ENCODE measurements at regions not wholly inside any gene's neighbourhood (a gene's known extent, or its start where the extent isn't known, plus 50 kb on each side); places are given as distances from the start of the nearest gene placed in this dataset.

GRCh38 chr4:3851881-3852280 lies 85.7 kb downstream of the ADRA2C start:
- Mint-ChIP-seq H3K27ac (no peak overlapping the region), H3K36me3 (ENCODE audit: low read depth) (no peaks in the 10 kb centered on the region), H3K27me3 (ENCODE audit: low read depth) (no peaks in the 10 kb centered on the region), H3K4me3 (ENCODE audit: low read depth) (no peak overlapping the region), H3K4me1 (ENCODE audit: low read depth) (no peaks in the 10 kb centered on the region), H3K9me3 (peaks cover 11% of the 10 kb centered on the region)
- no peak for DNase-seq (ENCODE audit: low spot score)
- intact Hi-C loops (cut with micrococcal nuclease), result no loop called here

GRCh38 chr4:3852309-3852708 lies 86.1 kb downstream of the ADRA2C start:
- peaks cover 11% of the 10 kb centered on the region for H3K9me3 Mint-ChIP-seq
- DNase-seq (ENCODE audit: low spot score), result no peak
- H3K36me3 Mint-ChIP-seq (ENCODE audit: low read depth), result no peaks in the 10 kb centered on the region
- intact Hi-C loops (cut with micrococcal nuclease), result no loop called here
- no peaks in the 10 kb centered on the region for H3K27me3 Mint-ChIP-seq (ENCODE audit: low read depth)
- no peak overlapping the region for H3K27ac Mint-ChIP-seq
- no peak overlapping the region for H3K4me3 Mint-ChIP-seq (ENCODE audit: low read depth)
- no peaks in the 10 kb centered on the region for H3K4me1 Mint-ChIP-seq (ENCODE audit: low read depth)

GRCh38 chr4:3852711-3853110 lies 86.5 kb downstream of the ADRA2C start:
- no peaks in the 10 kb centered on the region for H3K27me3 Mint-ChIP-seq (ENCODE audit: low read depth)
- no peaks in the 10 kb centered on the region for H3K36me3 Mint-ChIP-seq (ENCODE audit: low read depth)
- H3K27ac Mint-ChIP-seq, result no peak overlapping the region
- H3K4me3 Mint-ChIP-seq (ENCODE audit: low read depth), result no peak overlapping the region
- H3K9me3 Mint-ChIP-seq, result peaks cover 11% of the 10 kb centered on the region
- no peak for DNase-seq (ENCODE audit: low spot score)
- no peaks in the 10 kb centered on the region for H3K4me1 Mint-ChIP-seq (ENCODE audit: low read depth)
- intact Hi-C loops (cut with micrococcal nuclease), result no loop called here

- DNase-seq (ENCODE audit: low spot score), result no peak
- no peaks in the 10 kb centered on the region for H3K4me1 Mint-ChIP-seq (ENCODE audit: low read depth)
- H3K27ac Mint-ChIP-seq, result no peak overlapping the region
Measured at GRCh38 chr4:3853388-3854035, 87.3 kb downstream of the ADRA2C start.

GRCh38 chr4:3854661-3855060 lies 88.5 kb downstream of the ADRA2C start:
- H3K36me3 Mint-ChIP-seq (ENCODE audit: low read depth), result no peaks in the 10 kb centered on the region
- H3K4me3 Mint-ChIP-seq (ENCODE audit: low read depth), result no peak overlapping the region
- no peaks in the 10 kb centered on the region for H3K27me3 Mint-ChIP-seq (ENCODE audit: low read depth)
- H3K4me1 Mint-ChIP-seq (ENCODE audit: low read depth), result no peaks in the 10 kb centered on the region
- H3K27ac Mint-ChIP-seq, result no peak overlapping the region
- no peak for DNase-seq (ENCODE audit: low spot score)
- peaks cover 4% of the 10 kb centered on the region for H3K9me3 Mint-ChIP-seq
- intact Hi-C loops (cut with micrococcal nuclease), result no loop called here

More at GRCh38 chr4:3853388-3854035, 87.3 kb downstream of the ADRA2C start:
- intact Hi-C loops (cut with micrococcal nuclease), result no loop called here
- no peaks in the 10 kb centered on the region for H3K27me3 Mint-ChIP-seq (ENCODE audit: low read depth)
- peaks cover 11% of the 10 kb centered on the region for H3K9me3 Mint-ChIP-seq
- no peak overlapping the region for H3K4me3 Mint-ChIP-seq (ENCODE audit: low read depth)
- no peaks in the 10 kb centered on the region for H3K36me3 Mint-ChIP-seq (ENCODE audit: low read depth)

- Mint-ChIP-seq H3K4me1 (ENCODE audit: low read depth) (no peaks in the 10 kb centered on the region), H3K27ac (no peak overlapping the region)
- no peak for DNase-seq (ENCODE audit: low spot score)
Measured at GRCh38 chr4:3855646-3856045, 89.5 kb downstream of the ADRA2C start.

GRCh38 chr4:3856604-3857204 lies 90.5 kb downstream of the ADRA2C start:
- Mint-ChIP-seq H3K27me3 (ENCODE audit: low read depth) (no peaks in the 10 kb centered on the region), H3K27ac (no peak overlapping the region), H3K9me3 (no peaks in the 10 kb centered on the region), H3K4me1 (ENCODE audit: low read depth) (no peaks in the 10 kb centered on the region), H3K4me3 (ENCODE audit: low read depth) (no peak overlapping the region), H3K36me3 (ENCODE audit: low read depth) (no peaks in the 10 kb centered on the region)
- intact Hi-C loops (cut with micrococcal nuclease), result no loop called here
- no peak for DNase-seq (ENCODE audit: low spot score)

More at GRCh38 chr4:3855646-3856045, 89.5 kb downstream of the ADRA2C start:
- Mint-ChIP-seq H3K9me3 (no peaks in the 10 kb centered on the region), H3K4me3 (ENCODE audit: low read depth) (no peak overlapping the region), H3K27me3 (ENCODE audit: low read depth) (no peaks in the 10 kb centered on the region), H3K36me3 (ENCODE audit: low read depth) (no peaks in the 10 kb centered on the region)
- intact Hi-C loops (cut with micrococcal nuclease), result no loop called here

GRCh38 chr4:3857269-3857926 lies 91.2 kb downstream of the ADRA2C start:
- intact Hi-C loops (cut with micrococcal nuclease), result no loop called here
- no peak overlapping the region for H3K27ac Mint-ChIP-seq
- no peaks in the 10 kb centered on the region for H3K36me3 Mint-ChIP-seq (ENCODE audit: low read depth)
- no peaks in the 10 kb centered on the region for H3K27me3 Mint-ChIP-seq (ENCODE audit: low read depth)
- no peaks in the 10 kb centered on the region for H3K4me1 Mint-ChIP-seq (ENCODE audit: low read depth)
- H3K9me3 Mint-ChIP-seq, result no peaks in the 10 kb centered on the region
- H3K4me3 Mint-ChIP-seq (ENCODE audit: low read depth), result no peak overlapping the region
- DNase-seq (ENCODE audit: low spot score), result no peak

- Mint-ChIP-seq H3K36me3 (ENCODE audit: low read depth) (no peaks in the 10 kb centered on the region), H3K27me3 (ENCODE audit: low read depth) (no peaks in the 10 kb centered on the region), H3K9me3 (no peaks in the 10 kb centered on the region), H3K4me1 (ENCODE audit: low read depth) (no peaks in the 10 kb centered on the region), H3K27ac (no peak overlapping the region), H3K4me3 (ENCODE audit: low read depth) (no peak overlapping the region)
- no peak for DNase-seq (ENCODE audit: low spot score)
- intact Hi-C loops (cut with micrococcal nuclease), result no loop called here
Measured at GRCh38 chr4:3858046-3858730, 92.0 kb downstream of the ADRA2C start.

GRCh38 chr4:3858765-3859388 lies 92.7 kb downstream of the ADRA2C start:
- DNase-seq (ENCODE audit: low spot score), result no peak
- Mint-ChIP-seq H3K4me1 (ENCODE audit: low read depth) (no peaks in the 10 kb centered on the region), H3K9me3 (no peaks in the 10 kb centered on the region), H3K27ac (no peak overlapping the region), H3K36me3 (ENCODE audit: low read depth) (no peaks in the 10 kb centered on the region), H3K27me3 (ENCODE audit: low read depth) (no peaks in the 10 kb centered on the region), H3K4me3 (ENCODE audit: low read depth) (no peak overlapping the region)
- intact Hi-C loops (cut with micrococcal nuclease), result no loop called here

GRCh38 chr4:3859571-3859970 lies 93.4 kb downstream of the ADRA2C start:
- Mint-ChIP-seq H3K36me3 (ENCODE audit: low read depth) (no peaks in the 10 kb centered on the region), H3K4me1 (ENCODE audit: low read depth) (no peaks in the 10 kb centered on the region), H3K27me3 (ENCODE audit: low read depth) (no peaks in the 10 kb centered on the region), H3K9me3 (no peaks in the 10 kb centered on the region), H3K27ac (no peak overlapping the region), H3K4me3 (ENCODE audit: low read depth) (no peak overlapping the region)
- intact Hi-C loops (cut with micrococcal nuclease), result no loop called here
- DNase-seq (ENCODE audit: low spot score), result no peak

GRCh38 chr4:3860061-3860912 lies 94.1 kb downstream of the ADRA2C start:
- Mint-ChIP-seq H3K27me3 (ENCODE audit: low read depth) (no peaks in the 10 kb centered on the region), H3K9me3 (no peaks in the 10 kb centered on the region), H3K27ac (no peak overlapping the region), H3K4me1 (ENCODE audit: low read depth) (no peaks in the 10 kb centered on the region), H3K4me3 (ENCODE audit: low read depth) (no peak overlapping the region), H3K36me3 (ENCODE audit: low read depth) (no peaks in the 10 kb centered on the region)
- DNase-seq (ENCODE audit: low spot score), result no peak
- intact Hi-C loops (cut with micrococcal nuclease), result no loop called here
